ENCODE measurements at regions not wholly inside any gene's neighbourhood (a gene's known extent, or its start where the extent isn't known, plus 50 kb on each side); places are given as distances from the start of the nearest gene placed in this dataset.

- TF ChIP-seq CTCF (IDR thresholded peaks at IDR 0.05): no peak
- no peak for TF ChIP-seq POLR2A (IDR thresholded peaks at IDR 0.05)
- no peak for TF ChIP-seq POLR2AphosphoS5 (IDR thresholded peaks at IDR 0.05)
Measured at GRCh38 chr10:111515706-111516105, 438.9 kb downstream of the ADRA2A start.

Measured in sigmoid colon (tissue), 4 donors.